ENCODE measurements at regions not wholly inside any gene's neighbourhood (a gene's known extent, or its start where the extent isn't known, plus 50 kb on each side); places are given as distances from the start of the nearest gene placed in this dataset.

DNA sequence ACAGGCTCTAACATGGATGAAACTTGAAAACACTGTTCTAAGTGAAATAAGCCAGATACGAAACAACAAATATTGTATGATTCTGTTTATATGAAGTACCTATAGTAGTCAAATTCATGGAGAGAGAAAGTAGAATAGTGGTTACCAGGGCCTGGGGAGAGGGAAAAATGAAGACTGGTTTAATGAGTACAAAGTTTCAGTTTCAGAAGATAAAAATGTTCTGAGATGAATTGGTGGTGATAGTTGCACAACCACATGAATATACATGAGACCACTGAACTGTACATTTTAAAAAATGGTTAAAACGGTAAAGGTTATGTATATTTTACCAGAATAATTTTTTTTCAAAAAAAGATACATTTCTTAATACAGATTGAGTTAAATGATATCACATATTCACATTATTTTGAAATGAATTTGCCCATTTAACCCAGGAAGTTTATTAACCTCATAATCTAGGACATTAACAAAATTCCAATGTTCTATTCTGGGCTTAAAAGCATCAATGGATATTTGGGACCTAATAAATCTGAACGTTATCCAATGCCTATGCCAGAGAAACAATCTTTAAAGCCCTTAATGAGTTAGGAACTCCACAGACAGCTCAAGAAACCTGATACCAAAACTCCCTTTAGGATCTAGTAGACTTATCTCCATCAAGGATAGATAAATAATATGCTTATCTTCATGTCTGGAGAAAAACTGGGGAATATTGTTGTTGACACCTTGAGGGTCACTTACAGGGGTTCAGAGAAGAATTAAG lies 521.3 kb downstream of the EFNA5 start:
- TF ChIP-seq CTCF (IDR thresholded peaks at IDR 0.05), result no peak
- TF ChIP-seq EZH2 (IDR thresholded peaks at IDR 0.05; ENCODE audit: borderline replicate concordance, insufficient read depth, low read depth, low read length, poor library complexity, severe bottlenecking), result no peak
